ENCODE measurements at regions not wholly inside any gene's neighbourhood (a gene's known extent, or its start where the extent isn't known, plus 50 kb on each side); places are given as distances from the start of the nearest gene placed in this dataset.

GRCh38 chr1:232407120-232407519, 222.8 kb downstream of the SIPA1L2 start:
- TF ChIP-seq GTF2F1 (IDR thresholded peaks at IDR 0.05; ENCODE audit: low read depth, low read length): no peak
- TF ChIP-seq ZNF408 (CRISPR knock-in tag; IDR thresholded peaks at IDR 0.05; ENCODE audit: low read depth): no peak
- no peak for TF ChIP-seq RCOR1 (IDR thresholded peaks at IDR 0.05; ENCODE audit: borderline replicate concordance in 1 of 2, low read depth in 2 of 2, low read length in 2 of 2)
- TF ChIP-seq ZFPM2 (CRISPR knock-in tag; IDR thresholded peaks at IDR 0.05): no peak
- TF ChIP-seq POLR2AphosphoS5 (IDR thresholded peaks at IDR 0.05; ENCODE audit: control insufficient read depth, insufficient read depth, low read depth, low read length): no peak
- TF ChIP-seq ZNF274 (IDR thresholded peaks at IDR 0.05; ENCODE audit: borderline replicate concordance, low read depth, low read length): no peak
- no peak for TF ChIP-seq YY1 (IDR thresholded peaks at IDR 0.05; ENCODE audit: borderline replicate concordance in 1 of 3, control insufficient read depth in 1 of 3, extremely low read depth in 1 of 3, insufficient read depth in 3 of 3, insufficient read length in 1 of 3, insufficient replicate concordance in 2 of 3, low read depth in 1 of 3, low read length in 2 of 3)
- no peak for TF ChIP-seq POLR2A (conservative IDR thresholded peaks at IDR 0.05)
- no peak for TF ChIP-seq CTCF (IDR thresholded peaks at IDR 0.05 in 2 of 3, conservative IDR thresholded peaks at IDR 0.05 in 1 of 3; ENCODE audit: insufficient read depth in 2 of 3, low read depth in 1 of 3, low read length in 3 of 3)
- TF ChIP-seq, protein P1, sequence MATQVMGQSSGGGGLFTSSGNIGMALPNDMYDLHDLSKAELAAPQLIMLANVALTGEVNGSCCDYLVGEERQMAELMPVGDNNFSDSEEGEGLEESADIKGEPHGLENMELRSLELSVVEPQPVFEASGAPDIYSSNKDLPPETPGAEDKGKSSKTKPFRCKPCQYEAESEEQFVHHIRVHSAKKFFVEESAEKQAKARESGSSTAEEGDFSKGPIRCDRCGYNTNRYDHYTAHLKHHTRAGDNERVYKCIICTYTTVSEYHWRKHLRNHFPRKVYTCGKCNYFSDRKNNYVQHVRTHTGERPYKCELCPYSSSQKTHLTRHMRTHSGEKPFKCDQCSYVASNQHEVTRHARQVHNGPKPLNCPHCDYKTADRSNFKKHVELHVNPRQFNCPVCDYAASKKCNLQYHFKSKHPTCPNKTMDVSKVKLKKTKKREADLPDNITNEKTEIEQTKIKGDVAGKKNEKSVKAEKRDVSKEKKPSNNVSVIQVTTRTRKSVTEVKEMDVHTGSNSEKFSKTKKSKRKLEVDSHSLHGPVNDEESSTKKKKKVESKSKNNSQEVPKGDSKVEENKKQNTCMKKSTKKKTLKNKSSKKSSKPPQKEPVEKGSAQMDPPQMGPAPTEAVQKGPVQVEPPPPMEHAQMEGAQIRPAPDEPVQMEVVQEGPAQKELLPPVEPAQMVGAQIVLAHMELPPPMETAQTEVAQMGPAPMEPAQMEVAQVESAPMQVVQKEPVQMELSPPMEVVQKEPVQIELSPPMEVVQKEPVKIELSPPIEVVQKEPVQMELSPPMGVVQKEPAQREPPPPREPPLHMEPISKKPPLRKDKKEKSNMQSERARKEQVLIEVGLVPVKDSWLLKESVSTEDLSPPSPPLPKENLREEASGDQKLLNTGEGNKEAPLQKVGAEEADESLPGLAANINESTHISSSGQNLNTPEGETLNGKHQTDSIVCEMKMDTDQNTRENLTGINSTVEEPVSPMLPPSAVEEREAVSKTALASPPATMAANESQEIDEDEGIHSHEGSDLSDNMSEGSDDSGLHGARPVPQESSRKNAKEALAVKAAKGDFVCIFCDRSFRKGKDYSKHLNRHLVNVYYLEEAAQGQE (IDR thresholded peaks at IDR 0.05; ENCODE audit: borderline replicate concordance): no peak
- TF ChIP-seq, protein P1 (CRISPR knock-in tag; IDR thresholded peaks at IDR 0.05; ENCODE audit: low read depth): no peak
- TF ChIP-seq, protein P2, sequence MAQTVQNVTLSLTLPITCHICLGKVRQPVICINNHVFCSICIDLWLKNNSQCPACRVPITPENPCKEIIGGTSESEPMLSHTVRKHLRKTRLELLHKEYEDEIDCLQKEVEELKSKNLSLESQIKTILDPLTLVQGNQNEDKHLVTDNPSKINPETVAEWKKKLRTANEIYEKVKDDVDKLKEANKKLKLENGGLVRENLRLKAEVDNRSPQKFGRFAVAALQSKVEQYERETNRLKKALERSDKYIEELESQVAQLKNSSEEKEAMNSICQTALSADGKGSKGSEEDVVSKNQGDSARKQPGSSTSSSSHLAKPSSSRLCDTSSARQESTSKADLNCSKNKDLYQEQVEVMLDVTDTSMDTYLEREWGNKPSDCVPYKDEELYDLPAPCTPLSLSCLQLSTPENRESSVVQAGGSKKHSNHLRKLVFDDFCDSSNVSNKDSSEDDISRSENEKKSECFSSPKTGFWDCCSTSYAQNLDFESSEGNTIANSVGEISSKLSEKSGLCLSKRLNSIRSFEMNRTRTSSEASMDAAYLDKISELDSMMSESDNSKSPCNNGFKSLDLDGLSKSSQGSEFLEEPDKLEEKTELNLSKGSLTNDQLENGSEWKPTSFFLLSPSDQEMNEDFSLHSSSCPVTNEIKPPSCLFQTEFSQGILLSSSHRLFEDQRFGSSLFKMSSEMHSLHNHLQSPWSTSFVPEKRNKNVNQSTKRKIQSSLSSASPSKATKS (CRISPR knock-in tag; IDR thresholded peaks at IDR 0.05): no peak
- no peak for TF ChIP-seq FOSL1 (tag; conservative IDR thresholded peaks at IDR 0.05)

Data from K562 (cell line).